Natural killer cell (primary cell): ENCODE measurements at regions not wholly inside any gene's neighbourhood (a gene's known extent, or its start where the extent isn't known, plus 50 kb on each side); places are given as distances from the start of the nearest gene placed in this dataset.

Experiments used
- ATAC-seq, 3 donors: fragments of 150-1000 bp in 2 of 3; fragments of 200-7000 bp in 1 of 3; cut with Tn5 transposase; 1 replicate in 1 of 3; 2 replicates in 2 of 3; pipeline ENCODE4 v1.10.0; 2021; ENCODE audit warnings: mild to moderate bottlenecking in 2 of 3, moderate library complexity in 2 of 3
- DNase-seq, 2 donors: peaks; one replicate each; pipeline versions ENCODE4 v3.0.0 to v3.0.0-alpha.2; 2013 to 2021; ENCODE audit warnings: mixed read lengths in 1 of 2
- H3K27ac ChIP-seq: one replicate; pipeline ENCODE4 v1.5.1; 2013; ENCODE audit warnings: mild to moderate bottlenecking, low read length
- H3K27me3 ChIP-seq: one replicate; pipeline ENCODE4 v1.6.1; 2013; ENCODE audit warnings: low read length; ENCODE audit not compliant: control insufficient read depth, insufficient read depth
- H3K36me3 ChIP-seq: one replicate; pipeline ENCODE4 v1.6.1; 2013; ENCODE audit warnings: low read length; ENCODE audit not compliant: control insufficient read depth, insufficient read depth
- H3K4me1 ChIP-seq: one replicate; pipeline ENCODE4 v1.6.1; 2013; ENCODE audit warnings: low read length; ENCODE audit not compliant: control insufficient read depth, insufficient read depth
- H3K4me3 ChIP-seq: one replicate; pipeline ENCODE4 v1.5.1; 2013; ENCODE audit warnings: low read length
- H3K9me3 ChIP-seq: one replicate; pipeline ENCODE4 v1.6.1; 2013; ENCODE audit warnings: low read length; ENCODE audit not compliant: control insufficient read depth, insufficient read depth
- H3K27ac Mint-ChIP-seq, 2 donors: one replicate each; pipeline ENCODE4 v1.8.0; 2022; ENCODE audit warnings: mild to moderate bottlenecking in 2 of 2, mixed read lengths in 2 of 2, moderate library complexity in 1 of 2
- H3K27me3 Mint-ChIP-seq, 2 donors: one replicate each; pipeline ENCODE4 v1.8.0; 2022; ENCODE audit warnings: low read depth in 2 of 2, mixed read lengths in 2 of 2
- H3K36me3 Mint-ChIP-seq: one replicate; pipeline ENCODE4 v1.8.0; 2022; ENCODE audit warnings: mixed read lengths
- H3K4me1 Mint-ChIP-seq, 2 donors: one replicate each; pipeline ENCODE4 v1.8.0; 2022; ENCODE audit warnings: mixed read lengths in 2 of 2
- H3K4me3 Mint-ChIP-seq: one replicate; pipeline ENCODE4 v1.8.0; 2022; ENCODE audit warnings: mild to moderate bottlenecking, moderate library complexity, mixed read lengths
- H3K9me3 Mint-ChIP-seq, 2 donors: one replicate each; pipeline ENCODE4 v1.8.0; 2022; ENCODE audit warnings: mixed read lengths in 2 of 2
- CTCF ChIP-seq: fragments of 200-600 bp; IDR thresholded peaks from one replicate; pipeline ENCODE4 v1.8.0; 2022; ENCODE audit warnings: antibody characterized with exemption
- WGBS: methylation state at CpG from one replicate; pipeline ENCODE4 v1.1.7; 2013; ENCODE audit warnings: missing lambda C conversion rate; ENCODE audit not compliant: insufficient coverage; 5-methylcytosine and 5-hydroxymethylcytosine counted together
- intact Hi-C: fragments of 100-400 bp; cut with micrococcal nuclease; formaldehyde crosslinking; loops from one replicate; pipeline ENCODE4 v1.14.2; 2022

- peaks cover 3 to 8% of the 10 kb centered on the region in 2 donors for H3K27me3 Mint-ChIP-seq
- Histone ChIP-seq H3K4me1 (no peaks in the 10 kb centered on the region), H3K9me3 (no peaks in the 10 kb centered on the region), H3K4me3 (no peak overlapping the region), H3K27ac (no peak overlapping the region), H3K36me3 (no peaks in the 10 kb centered on the region), H3K27me3 (no peaks in the 10 kb centered on the region)
- DNase-seq (no peak), ATAC-seq (no peak)
- no peaks in the 10 kb centered on the region for H3K4me1 Mint-ChIP-seq
- intact Hi-C loops: no loop called here
- WGBS: 83% methylated on average over 9 of the region's 12 CpGs
- no peak for TF ChIP-seq CTCF
- H3K4me3 Mint-ChIP-seq: no peak overlapping the region
- H3K27ac Mint-ChIP-seq: no peak overlapping the region
- H3K9me3 Mint-ChIP-seq: no peaks in the 10 kb centered on the region
- no peaks in the 10 kb centered on the region for H3K36me3 Mint-ChIP-seq
These were observed 99.2 kb downstream of the VEGFA start for GRCh38 chr6:43869079-43869710.

GRCh38 chr6:43868467-43868866 lies 98.5 kb downstream of the VEGFA start:
- Histone ChIP-seq H3K36me3 (no peaks in the 10 kb centered on the region), H3K27me3 (no peaks in the 10 kb centered on the region), H3K27ac (no peak overlapping the region), H3K4me3 (no peak overlapping the region), H3K4me1 (no peaks in the 10 kb centered on the region), H3K9me3 (no peaks in the 10 kb centered on the region)
- DNase-seq (no peak), ATAC-seq (no peak)
- H3K36me3 Mint-ChIP-seq: no peaks in the 10 kb centered on the region
- H3K4me1 Mint-ChIP-seq: no peaks in the 10 kb centered on the region
- intact Hi-C loops: no loop called here
- no peak overlapping the region for H3K27ac Mint-ChIP-seq
- no peaks in the 10 kb centered on the region for H3K9me3 Mint-ChIP-seq
- no peak for TF ChIP-seq CTCF
- H3K27me3 Mint-ChIP-seq: peaks cover 3 to 10% of the 10 kb centered on the region in 2 donors
- H3K4me3 Mint-ChIP-seq: no peak overlapping the region
- 86% methylated on average over 6 of the region's 6 CpGs for WGBS

DNA sequence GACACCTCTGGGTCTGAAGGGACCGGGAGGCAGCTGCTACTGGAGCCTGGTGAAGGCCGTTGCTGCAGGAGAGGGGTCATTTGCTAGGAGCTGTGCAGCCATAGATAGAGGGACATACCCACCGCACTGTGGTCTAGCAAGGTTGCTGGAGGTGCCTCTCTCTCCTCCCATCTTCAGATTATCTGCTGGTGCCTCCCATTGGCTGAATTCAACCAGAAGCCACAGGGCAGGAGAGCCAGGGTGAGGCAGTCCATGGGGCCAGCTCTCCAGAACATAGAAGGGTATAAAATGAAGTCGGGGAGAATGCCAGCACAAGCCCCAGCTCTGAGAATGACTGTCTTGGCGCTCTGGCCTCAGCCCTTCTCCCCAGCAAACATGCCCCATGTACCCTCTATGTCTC lies 98.0 kb downstream of the VEGFA start:
- ATAC-seq: no peak
- Mint-ChIP-seq H3K4me1 (no peaks in the 10 kb centered on the region), H3K4me3 (no peak overlapping the region), H3K9me3 (no peaks in the 10 kb centered on the region), H3K27ac (no peak overlapping the region), H3K36me3 (no peaks in the 10 kb centered on the region), H3K27me3 (peaks cover 3 to 15% of the 10 kb centered on the region in 2 donors)
- Histone ChIP-seq H3K9me3 (no peaks in the 10 kb centered on the region), H3K4me1 (no peaks in the 10 kb centered on the region), H3K27me3 (no peaks in the 10 kb centered on the region), H3K27ac (no peak overlapping the region), H3K4me3 (no peak overlapping the region), H3K36me3 (no peaks in the 10 kb centered on the region)
- 92% methylated on average over 5 of the region's 5 CpGs for WGBS
- intact Hi-C loops: no loop called here
- DNase-seq: no peak
- TF ChIP-seq CTCF: no peak

DNA sequence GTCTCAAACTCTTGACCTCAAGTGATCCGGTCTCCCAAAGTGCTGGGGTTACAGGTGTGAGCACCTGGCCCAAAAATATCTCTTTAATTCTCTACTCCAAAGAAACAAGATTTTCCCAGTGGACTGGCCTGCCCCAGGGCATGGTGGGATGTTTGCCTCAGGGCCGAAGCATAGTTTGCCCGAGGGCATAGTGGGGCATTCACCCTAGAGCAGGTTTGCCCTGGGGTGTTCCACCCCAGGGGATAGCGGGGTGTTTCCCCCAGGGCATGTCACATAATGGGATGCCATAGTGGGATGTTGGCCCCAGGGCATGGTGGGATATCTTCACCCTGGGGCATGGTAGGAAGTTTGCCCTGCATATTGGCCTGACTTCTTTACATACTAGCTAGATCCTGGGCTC lies 97.2 kb downstream of the VEGFA start:
- intact Hi-C loops: no loop called here
- Histone ChIP-seq H3K4me3 (no peak overlapping the region), H3K36me3 (no peaks in the 10 kb centered on the region), H3K27me3 (no peaks in the 10 kb centered on the region), H3K27ac (no peak overlapping the region), H3K9me3 (no peaks in the 10 kb centered on the region), H3K4me1 (no peaks in the 10 kb centered on the region)
- no peak for TF ChIP-seq CTCF
- DNase-seq (no peak), ATAC-seq (no peak)
- WGBS: 89% methylated on average over 3 of the region's 4 CpGs
- Mint-ChIP-seq H3K4me1 (no peaks in the 10 kb centered on the region), H3K27me3 (peaks cover under 1 to 15% of the 10 kb centered on the region in 2 donors), H3K36me3 (no peaks in the 10 kb centered on the region), H3K4me3 (no peak overlapping the region), H3K27ac (no peak overlapping the region), H3K9me3 (no peaks in the 10 kb centered on the region)
